ENCODE measurements at regions not wholly inside any gene's neighbourhood (a gene's known extent, or its start where the extent isn't known, plus 50 kb on each side); places are given as distances from the start of the nearest gene placed in this dataset.

DNA sequence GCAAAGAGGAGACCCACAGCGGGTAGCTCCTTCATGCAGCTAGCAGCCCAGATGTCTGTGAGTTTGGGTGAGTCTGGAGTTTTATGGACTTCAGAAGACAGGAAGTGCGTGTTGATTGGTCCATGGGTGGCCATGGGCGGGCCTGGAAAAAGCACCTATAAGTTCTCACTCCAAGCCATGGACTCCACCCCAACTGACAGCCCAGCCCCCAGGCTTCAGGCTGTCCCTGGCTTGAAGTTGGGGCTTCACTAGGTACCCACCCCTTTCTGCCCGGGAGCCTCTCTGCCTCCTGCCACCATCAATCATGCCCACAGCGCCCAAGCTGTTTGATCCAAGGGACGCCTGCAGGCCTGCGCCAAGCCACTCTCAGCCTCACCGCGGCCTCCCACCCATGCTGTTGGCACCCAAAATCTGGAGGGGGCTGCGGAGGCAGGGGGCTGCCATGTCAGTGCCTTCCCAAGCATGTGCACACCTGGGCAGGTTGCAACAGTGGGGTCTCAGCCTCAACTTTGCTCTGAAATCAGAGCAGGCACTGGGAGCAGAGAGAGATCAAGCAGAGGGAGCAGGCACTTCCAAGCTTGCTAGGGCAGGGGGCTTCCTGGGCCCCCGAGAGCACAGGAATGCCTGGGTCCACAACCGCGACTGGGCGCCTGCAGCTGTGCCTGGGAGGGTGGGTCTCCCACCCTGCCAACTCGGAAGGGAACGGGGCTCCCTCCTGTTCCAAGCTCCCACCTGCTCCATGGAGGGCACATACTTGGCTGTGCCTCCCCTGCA lies 1503.7 kb downstream of the CDH11 start:
- no peak for DNase-seq (ENCODE audit: extremely low spot score, unreplicated experiment)
- no peak overlapping the region for H3K27ac Mint-ChIP-seq (ENCODE audit: unreplicated experiment)
- no peak overlapping the region for H3K4me3 Mint-ChIP-seq (ENCODE audit: unreplicated experiment)
- TF ChIP-seq, protein P1, sequence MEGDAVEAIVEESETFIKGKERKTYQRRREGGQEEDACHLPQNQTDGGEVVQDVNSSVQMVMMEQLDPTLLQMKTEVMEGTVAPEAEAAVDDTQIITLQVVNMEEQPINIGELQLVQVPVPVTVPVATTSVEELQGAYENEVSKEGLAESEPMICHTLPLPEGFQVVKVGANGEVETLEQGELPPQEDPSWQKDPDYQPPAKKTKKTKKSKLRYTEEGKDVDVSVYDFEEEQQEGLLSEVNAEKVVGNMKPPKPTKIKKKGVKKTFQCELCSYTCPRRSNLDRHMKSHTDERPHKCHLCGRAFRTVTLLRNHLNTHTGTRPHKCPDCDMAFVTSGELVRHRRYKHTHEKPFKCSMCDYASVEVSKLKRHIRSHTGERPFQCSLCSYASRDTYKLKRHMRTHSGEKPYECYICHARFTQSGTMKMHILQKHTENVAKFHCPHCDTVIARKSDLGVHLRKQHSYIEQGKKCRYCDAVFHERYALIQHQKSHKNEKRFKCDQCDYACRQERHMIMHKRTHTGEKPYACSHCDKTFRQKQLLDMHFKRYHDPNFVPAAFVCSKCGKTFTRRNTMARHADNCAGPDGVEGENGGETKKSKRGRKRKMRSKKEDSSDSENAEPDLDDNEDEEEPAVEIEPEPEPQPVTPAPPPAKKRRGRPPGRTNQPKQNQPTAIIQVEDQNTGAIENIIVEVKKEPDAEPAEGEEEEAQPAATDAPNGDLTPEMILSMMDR (IDR thresholded peaks at IDR 0.05): no peak
- H3K36me3 Mint-ChIP-seq (ENCODE audit: unreplicated experiment): no peaks in the 10 kb centered on the region
- peaks cover 11% of the 10 kb centered on the region for H3K9me3 Mint-ChIP-seq (ENCODE audit: unreplicated experiment)
- no peaks in the 10 kb centered on the region for H3K27me3 Mint-ChIP-seq (ENCODE audit: unreplicated experiment)
- H3K4me1 Mint-ChIP-seq (ENCODE audit: unreplicated experiment): peaks cover 8% of the 10 kb centered on the region

DNA sequence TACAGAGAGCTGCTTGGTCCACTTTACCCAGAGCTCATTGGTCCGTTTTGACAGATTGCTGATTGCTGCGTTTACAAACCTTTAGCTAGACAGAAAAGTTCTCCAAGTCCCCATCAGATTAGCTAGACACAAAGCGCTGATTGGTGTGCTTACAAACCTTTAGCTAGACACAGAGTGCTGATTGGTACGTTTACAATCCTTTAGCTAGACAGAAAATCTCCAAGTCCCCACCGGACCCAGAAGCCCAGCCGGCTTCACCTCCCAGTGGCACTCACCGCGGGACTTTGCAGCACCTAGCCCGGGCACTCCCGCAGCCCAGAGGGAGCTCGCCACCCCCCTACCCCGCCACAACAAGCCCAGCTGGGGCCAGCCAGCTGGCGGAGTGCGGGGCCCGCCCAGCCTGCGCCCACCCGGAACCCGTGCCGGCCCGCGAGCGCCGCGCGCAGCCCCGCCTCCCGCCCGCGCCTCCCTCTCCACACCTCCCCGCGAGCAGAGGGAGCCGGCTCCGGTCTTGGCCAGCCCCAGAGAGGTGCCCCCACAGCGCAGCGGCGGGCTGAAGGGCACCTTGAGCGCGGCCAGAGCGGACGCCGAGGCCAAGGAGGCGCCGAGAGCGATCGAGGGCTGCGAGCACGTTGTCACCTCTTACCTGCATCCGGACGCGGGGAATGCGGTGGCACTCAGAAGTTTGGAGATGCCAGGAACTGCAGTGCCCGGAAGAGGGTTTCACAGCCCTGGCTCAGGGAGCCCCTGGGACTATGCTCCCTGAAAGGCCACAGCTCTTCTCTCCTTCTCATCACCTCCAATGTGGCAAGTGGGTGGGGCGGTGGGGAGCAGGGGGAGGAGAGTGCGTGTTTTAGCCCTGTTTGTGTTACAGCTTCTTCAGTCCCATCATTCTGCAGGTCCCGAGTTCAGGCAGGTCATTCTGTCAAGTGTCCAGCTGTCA lies 1504.5 kb downstream of the CDH11 start:
- Mint-ChIP-seq H3K27ac (ENCODE audit: unreplicated experiment) (no peak overlapping the region), H3K4me1 (ENCODE audit: unreplicated experiment) (peaks cover 8% of the 10 kb centered on the region)
- TF ChIP-seq, protein P1 (IDR thresholded peaks at IDR 0.05): no peak

DNA sequence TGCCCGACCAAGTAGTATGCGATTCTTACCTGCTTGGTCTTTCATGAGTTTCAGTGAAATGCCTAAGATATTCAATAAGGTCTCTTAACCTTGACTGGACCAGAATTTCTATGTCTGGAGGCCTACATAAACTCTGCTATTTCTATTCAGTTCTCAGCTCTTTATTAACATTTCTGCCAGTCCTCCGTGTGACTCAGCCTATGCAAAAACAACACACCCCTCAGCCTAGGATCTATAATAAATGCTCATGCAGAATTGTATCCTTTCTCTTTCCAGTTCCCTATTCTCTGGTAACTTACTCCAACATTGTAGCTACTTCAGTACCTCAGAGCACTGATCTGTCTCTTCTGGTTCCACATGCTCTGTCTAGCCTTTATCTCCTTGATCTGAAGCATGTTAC lies 1507.4 kb downstream of the CDH11 start:
- peaks cover 31% of the 10 kb centered on the region for H3K9me3 Mint-ChIP-seq (ENCODE audit: unreplicated experiment)
- no peak overlapping the region for H3K27ac Mint-ChIP-seq (ENCODE audit: unreplicated experiment)
- H3K36me3 Mint-ChIP-seq (ENCODE audit: unreplicated experiment): no peaks in the 10 kb centered on the region
- H3K4me1 Mint-ChIP-seq (ENCODE audit: unreplicated experiment): peaks cover 8% of the 10 kb centered on the region
- H3K27me3 Mint-ChIP-seq (ENCODE audit: unreplicated experiment): no peaks in the 10 kb centered on the region
- no peak for DNase-seq (ENCODE audit: extremely low spot score, unreplicated experiment)
- TF ChIP-seq, protein P1 (IDR thresholded peaks at IDR 0.05): no peak
- no peak overlapping the region for H3K4me3 Mint-ChIP-seq (ENCODE audit: unreplicated experiment)

More for the DNA sequence above, 1504.5 kb downstream of the CDH11 start:
- peaks cover 18% of the 10 kb centered on the region for H3K9me3 Mint-ChIP-seq (ENCODE audit: unreplicated experiment)
- no peaks in the 10 kb centered on the region for H3K36me3 Mint-ChIP-seq (ENCODE audit: unreplicated experiment)
- H3K4me3 Mint-ChIP-seq (ENCODE audit: unreplicated experiment): no peak overlapping the region
- no peaks in the 10 kb centered on the region for H3K27me3 Mint-ChIP-seq (ENCODE audit: unreplicated experiment)
- DNase-seq (ENCODE audit: extremely low spot score, unreplicated experiment): no peak

DNA sequence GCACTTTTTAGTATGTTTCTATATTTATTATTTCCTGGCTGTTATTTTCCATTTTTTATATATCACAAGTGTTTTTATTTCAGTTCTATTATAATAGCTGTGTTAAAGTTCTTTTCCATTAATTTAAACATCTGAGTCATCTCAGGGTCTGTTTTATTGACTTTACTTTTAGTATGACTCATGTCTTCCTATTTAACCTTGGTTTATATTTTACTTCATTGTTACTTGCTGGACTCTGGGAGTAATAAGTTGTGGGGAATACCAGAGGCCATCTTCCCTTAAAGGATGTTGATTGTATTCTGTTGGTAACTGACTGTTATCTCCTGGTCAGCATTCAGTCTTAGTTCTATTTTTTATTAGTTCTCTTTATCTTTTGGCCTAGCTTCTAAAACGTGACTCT lies 1508.2 kb downstream of the CDH11 start:
- DNase-seq (ENCODE audit: extremely low spot score, unreplicated experiment): no peak
- no peaks in the 10 kb centered on the region for H3K36me3 Mint-ChIP-seq (ENCODE audit: unreplicated experiment)
- H3K9me3 Mint-ChIP-seq (ENCODE audit: unreplicated experiment): peaks cover 31% of the 10 kb centered on the region
- H3K4me3 Mint-ChIP-seq (ENCODE audit: unreplicated experiment): no peak overlapping the region
- TF ChIP-seq, protein P1 (IDR thresholded peaks at IDR 0.05): no peak
- H3K27ac Mint-ChIP-seq (ENCODE audit: unreplicated experiment): no peak overlapping the region
- H3K4me1 Mint-ChIP-seq (ENCODE audit: unreplicated experiment): peaks cover 8% of the 10 kb centered on the region
- H3K27me3 Mint-ChIP-seq (ENCODE audit: unreplicated experiment): peaks cover 2% of the 10 kb centered on the region
